ENCODE measurements at regions not wholly inside any gene's neighbourhood (a gene's known extent, or its start where the extent isn't known, plus 50 kb on each side); places are given as distances from the start of the nearest gene placed in this dataset.

DNA sequence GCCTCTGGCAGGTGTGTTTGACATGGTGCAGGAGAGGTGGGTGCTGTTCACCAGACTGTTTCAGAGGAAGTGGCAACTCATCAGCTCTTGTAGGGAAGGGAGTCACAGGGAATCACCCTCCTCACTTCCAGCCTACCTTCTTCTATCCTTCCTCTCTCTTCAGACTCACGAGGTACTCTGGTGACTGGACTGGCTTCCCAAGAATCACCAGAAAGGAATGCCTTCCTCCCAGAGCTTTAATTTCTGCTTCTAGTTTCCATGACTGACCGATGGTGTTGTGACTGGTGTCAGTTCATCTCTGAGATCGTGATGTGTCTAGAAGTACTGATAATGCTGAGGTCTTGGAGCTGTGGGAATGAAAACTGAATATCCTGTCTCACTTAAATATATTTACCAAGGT, 247.3 kb downstream of the KCTD12 start:
- TF ChIP-seq CTCF (conservative IDR thresholded peaks at IDR 0.05 in 1 of 2, IDR thresholded peaks at IDR 0.05 in 1 of 2; ENCODE audit: low read depth in 1 of 2, low read length in 2 of 2): no peak
- no peak for TF ChIP-seq EZH2 (IDR thresholded peaks at IDR 0.05; ENCODE audit: low read length, missing control alignments)

Data from fibroblast of lung (primary cell).